ENCODE measurements at regions not wholly inside any gene's neighbourhood (a gene's known extent, or its start where the extent isn't known, plus 50 kb on each side); places are given as distances from the start of the nearest gene placed in this dataset.

DNA sequence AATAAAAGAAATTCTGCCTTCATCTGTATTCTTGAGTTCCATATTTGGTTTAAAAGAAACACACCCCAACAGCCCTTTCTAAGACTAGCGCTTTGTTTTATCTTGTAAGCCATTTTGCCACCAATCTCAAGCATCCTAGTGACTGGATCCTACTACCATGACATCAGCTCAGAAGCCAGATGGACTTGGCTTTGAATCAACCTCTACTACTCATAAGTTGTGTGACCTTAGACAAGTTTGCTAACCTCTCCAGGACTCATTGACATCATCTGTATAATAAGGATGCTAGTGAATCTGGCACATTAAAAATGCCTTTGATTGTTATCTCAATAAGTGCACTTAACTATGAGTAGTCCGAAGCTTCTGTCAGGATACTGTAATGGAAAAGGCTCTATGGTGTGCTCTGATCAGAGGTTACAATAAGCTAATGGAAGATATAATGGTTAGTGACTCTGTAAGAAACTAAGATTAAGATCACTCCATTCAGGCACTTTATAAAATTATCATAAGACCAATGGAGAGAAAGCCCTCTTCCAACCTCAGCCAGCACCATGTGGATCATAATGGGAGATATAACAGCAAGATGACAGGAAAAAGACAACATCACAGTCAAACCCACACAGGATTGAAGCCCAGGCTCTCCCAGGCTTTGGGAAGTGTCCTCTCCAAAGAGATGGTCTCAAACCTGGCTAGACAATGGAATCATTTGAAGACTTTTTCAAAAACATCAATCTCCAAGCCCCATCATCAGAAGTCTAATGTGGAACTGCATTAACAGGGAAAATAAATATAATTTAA lies 180.6 kb upstream of the MIR17HG start:
- TF ChIP-seq HDAC2 (IDR thresholded peaks at IDR 0.05) (no peak), MTA3 (IDR thresholded peaks at IDR 0.05; ENCODE audit: borderline replicate concordance) (no peak), TCF7 (IDR thresholded peaks at IDR 0.05; ENCODE audit: borderline replicate concordance) (no peak), JUN (IDR thresholded peaks at IDR 0.05; ENCODE audit: borderline replicate concordance, low read depth, low read length) (no peak), JUN (CRISPR knock-in tag; IDR thresholded peaks at IDR 0.05; ENCODE audit: borderline replicate concordance) (no peak), ZNF431 (CRISPR knock-in tag; IDR thresholded peaks at IDR 0.05) (no peak), RAD21 (CRISPR knock-in tag; conservative IDR thresholded peaks at IDR 0.05 in 1 of 2, IDR thresholded peaks at IDR 0.05 in 1 of 2) (no peak), SIN3A (IDR thresholded peaks at IDR 0.05; ENCODE audit: borderline replicate concordance in 2 of 2, control insufficient read depth in 1 of 2, low read depth in 2 of 2, low read length in 2 of 2) (no peak), ZBTB8A (IDR thresholded peaks at IDR 0.05; ENCODE audit: partially characterized antibody) (no peak), RBBP5 (IDR thresholded peaks at IDR 0.05; ENCODE audit: borderline replicate concordance, insufficient read depth, low read length, poor library complexity, severe bottlenecking) (no peak), NELFE (IDR thresholded peaks at IDR 0.05; ENCODE audit: insufficient read depth, insufficient read length) (no peak)
- TF ChIP-seq, protein P1, sequence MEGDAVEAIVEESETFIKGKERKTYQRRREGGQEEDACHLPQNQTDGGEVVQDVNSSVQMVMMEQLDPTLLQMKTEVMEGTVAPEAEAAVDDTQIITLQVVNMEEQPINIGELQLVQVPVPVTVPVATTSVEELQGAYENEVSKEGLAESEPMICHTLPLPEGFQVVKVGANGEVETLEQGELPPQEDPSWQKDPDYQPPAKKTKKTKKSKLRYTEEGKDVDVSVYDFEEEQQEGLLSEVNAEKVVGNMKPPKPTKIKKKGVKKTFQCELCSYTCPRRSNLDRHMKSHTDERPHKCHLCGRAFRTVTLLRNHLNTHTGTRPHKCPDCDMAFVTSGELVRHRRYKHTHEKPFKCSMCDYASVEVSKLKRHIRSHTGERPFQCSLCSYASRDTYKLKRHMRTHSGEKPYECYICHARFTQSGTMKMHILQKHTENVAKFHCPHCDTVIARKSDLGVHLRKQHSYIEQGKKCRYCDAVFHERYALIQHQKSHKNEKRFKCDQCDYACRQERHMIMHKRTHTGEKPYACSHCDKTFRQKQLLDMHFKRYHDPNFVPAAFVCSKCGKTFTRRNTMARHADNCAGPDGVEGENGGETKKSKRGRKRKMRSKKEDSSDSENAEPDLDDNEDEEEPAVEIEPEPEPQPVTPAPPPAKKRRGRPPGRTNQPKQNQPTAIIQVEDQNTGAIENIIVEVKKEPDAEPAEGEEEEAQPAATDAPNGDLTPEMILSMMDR (IDR thresholded peaks at IDR 0.05 in 2 of 3, conservative IDR thresholded peaks at IDR 0.05 in 1 of 3; ENCODE audit: insufficient read depth in 2 of 3, low read depth in 1 of 3, low read length in 3 of 3) = no peak

All from K562 (cell line).